BLaER1 treated with 17β-estradiol and CSF1 and Interleukin-3, amounts not matched to agents 10 nM and 100 nM (cell line): ENCODE measurements at regions not wholly inside any gene's neighbourhood (a gene's known extent, or its start where the extent isn't known, plus 50 kb on each side); places are given as distances from the start of the nearest gene placed in this dataset.
A peak's percentile ranks its signal among the peaks of the same experiment; 100 is the strongest.

ENCODE experiments used
- H3K27ac ChIP-seq, 11 experiments: shearing (Covaris generic); formaldehyde crosslinking; 2 replicates each; pipeline ENCODE4 v1.8.1; 2022
- H3K27me3 ChIP-seq, 11 experiments: shearing (Covaris generic); formaldehyde crosslinking; 2 replicates each; pipeline ENCODE4 v1.8.1; 2022
- H3K36me3 ChIP-seq, 11 experiments: shearing (Covaris generic); formaldehyde crosslinking; 2 replicates each; pipeline ENCODE4 v1.8.1; 2022
- H3K4me1 ChIP-seq, 10 experiments: shearing (Covaris generic); formaldehyde crosslinking; 2 replicates each; pipeline ENCODE4 v1.8.1; 2022
- H3K4me2 ChIP-seq, 11 experiments: shearing (Covaris generic); formaldehyde crosslinking; 2 replicates each; pipeline ENCODE4 v1.8.1; 2022
- H3K4me3 ChIP-seq, 10 experiments: shearing (Covaris generic); formaldehyde crosslinking; 2 replicates each; pipeline ENCODE4 v1.8.1; 2022
- H3K9ac ChIP-seq, 11 experiments: shearing (Covaris generic); formaldehyde crosslinking; 2 replicates each; pipeline ENCODE4 v1.8.1; 2022
- H3K9me3 ChIP-seq, 11 experiments: shearing (Covaris generic); formaldehyde crosslinking; replicated peaks in 1 of 11; 2 replicates each; pipeline ENCODE4 v1.8.1; 2022
- H4K20me1 ChIP-seq, 11 experiments: shearing (Covaris generic); formaldehyde crosslinking; 2 replicates each; pipeline ENCODE4 v1.8.1; 2022
- Cebpa-rat ChIP-seq, 11 experiments: shearing (Covaris generic); IDR thresholded peaks; 2 replicates each; pipeline ENCODE4 v1.8.1; 2022

DNA sequence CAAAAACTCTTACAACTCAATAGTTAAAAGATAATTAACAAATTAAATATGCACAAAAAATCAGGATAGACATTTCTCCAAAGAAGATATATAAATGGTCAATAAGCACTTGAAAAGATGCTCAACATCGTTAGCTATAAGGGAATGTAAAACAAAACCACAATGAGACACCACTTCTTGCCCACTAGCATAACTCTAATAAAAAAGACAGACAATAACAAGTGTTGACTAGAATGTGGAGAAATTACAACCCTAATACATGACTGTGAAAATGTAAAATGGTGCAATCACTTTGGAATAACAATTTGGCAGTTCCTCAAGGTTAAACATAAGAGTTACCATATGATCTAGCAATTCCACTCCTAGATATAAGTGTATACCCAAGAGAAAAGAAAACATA, 74.3 kb upstream of the PCGF5 start:
- Histone ChIP-seq H3K27me3 (no peaks in the 10 kb centered on the region), H4K20me1 (no peaks in the 10 kb centered on the region), H3K9ac (no peak overlapping the region), H3K4me3 (no peak overlapping the region), H3K9me3 (no peaks in the 10 kb centered on the region), H3K4me1 (peaks cover 0 to 6% (median 0%) of the 10 kb centered on the region in 10 experiments; a peak in 2 of 20 replicates), H3K4me2 (no peak overlapping the region), H3K27ac (no peak overlapping the region), H3K36me3 (no peaks in the 10 kb centered on the region)
- no peak for TF ChIP-seq Cebpa-rat (IDR thresholded peaks at IDR 0.05)

DNA sequence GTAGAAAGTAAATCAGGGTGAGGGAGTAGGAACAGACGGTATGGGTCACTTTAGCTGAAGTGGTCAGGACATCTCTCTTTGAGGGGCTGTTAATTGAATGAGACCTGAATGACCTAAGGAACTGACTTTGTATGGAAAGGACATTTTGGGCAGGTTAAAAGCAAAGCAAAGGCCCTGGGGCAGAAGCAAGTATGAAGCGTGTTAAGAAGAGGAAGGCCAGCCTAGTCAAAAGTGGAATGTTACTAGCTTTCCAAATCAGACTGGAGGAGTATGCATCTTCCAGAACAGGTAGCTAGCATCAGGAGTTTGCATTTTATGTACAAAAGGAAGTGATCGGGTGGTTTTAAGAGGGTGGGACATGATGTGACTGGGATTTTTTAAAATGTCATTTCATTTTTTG, 70.9 kb upstream of the PCGF5 start:
- H3K27me3 ChIP-seq = no peaks in the 10 kb centered on the region
- H3K4me2 ChIP-seq = no peak overlapping the region

DNA sequence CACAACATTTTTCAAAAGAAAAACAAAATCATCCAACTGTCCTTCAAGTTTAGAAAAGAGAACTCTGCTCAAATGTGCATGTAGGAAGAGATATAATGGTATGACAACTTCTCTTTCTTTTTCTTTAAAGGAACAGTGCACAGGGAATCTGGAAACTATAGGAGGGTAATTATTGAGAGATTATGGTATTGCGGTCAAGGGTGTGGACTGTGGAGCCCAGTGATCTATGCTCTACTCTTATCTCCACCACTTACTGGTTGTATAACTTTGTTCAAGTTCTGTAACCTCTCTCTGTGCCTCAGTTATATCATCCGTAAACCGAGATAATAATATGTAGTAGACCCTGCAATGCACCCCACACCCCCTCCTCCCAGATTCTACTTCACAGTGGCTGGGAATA, 69.8 kb upstream of the PCGF5 start:
- Histone ChIP-seq H3K27ac (no peak overlapping the region), H3K9ac (no peak overlapping the region), H3K4me2 (no peak overlapping the region), H3K9me3 (peaks cover 0 to 9% (median 0%) of the 10 kb centered on the region in 11 experiments; a peak in 7 of 22 replicates), H3K36me3 (no peaks in the 10 kb centered on the region), H4K20me1 (no peaks in the 10 kb centered on the region), H3K27me3 (no peaks in the 10 kb centered on the region), H3K4me3 (no peak overlapping the region), H3K4me1 (0 out of 20 replicates have a peak, but pooled peaks cover 0 to 6% (median 0%) of the 10 kb centered on the region in 10 experiments)
- TF ChIP-seq Cebpa-rat (IDR thresholded peaks at IDR 0.05) = no peak

More for the DNA sequence above, 70.9 kb upstream of the PCGF5 start:
- no peak overlapping the region for H3K4me3 ChIP-seq
- H3K9ac ChIP-seq = no peak overlapping the region
- peaks cover 0 to 9% (median 0%) of the 10 kb centered on the region in 11 experiments; a peak in 7 of 22 replicates for H3K9me3 ChIP-seq
- no peaks in the 10 kb centered on the region for H3K36me3 ChIP-seq
- no peak for TF ChIP-seq Cebpa-rat (IDR thresholded peaks at IDR 0.05)
- H3K27ac ChIP-seq = no peak overlapping the region
- H3K4me1 ChIP-seq = 0 out of 20 replicates have a peak, but pooled peaks cover 0 to 6% (median 0%) of the 10 kb centered on the region in 10 experiments
- H4K20me1 ChIP-seq = no peaks in the 10 kb centered on the region

DNA sequence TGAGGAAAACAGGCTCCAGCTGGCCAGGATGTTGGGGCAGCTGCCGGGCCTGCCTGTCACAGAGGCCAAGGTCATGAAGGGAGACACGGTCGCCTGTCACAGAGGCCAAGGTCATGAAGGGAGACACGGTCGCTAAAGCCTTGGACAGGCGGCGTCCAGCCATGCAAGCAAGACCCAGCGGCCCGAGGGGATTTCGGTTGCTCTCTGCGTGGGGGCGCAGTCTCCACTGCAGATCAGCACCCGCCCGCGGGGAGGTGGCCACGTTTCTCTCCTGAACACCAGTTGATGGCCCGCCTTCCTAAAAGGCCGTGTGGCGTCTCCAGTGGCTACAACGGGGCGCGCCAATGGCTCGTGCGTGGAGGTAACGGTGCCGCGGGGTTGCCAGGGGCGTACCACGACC, 67.0 kb upstream of the PCGF5 start:
- Histone ChIP-seq H3K9me3 (peaks cover 0 to 9% (median 0%) of the 10 kb centered on the region in 11 experiments; a peak in 7 of 22 replicates), H3K27ac (no peak overlapping the region), H3K4me2 (no peak overlapping the region), H3K36me3 (no peaks in the 10 kb centered on the region), H3K27me3 (no peaks in the 10 kb centered on the region), H3K4me1 (peaks cover 0 to 8% (median 3%) of the 10 kb centered on the region in 10 experiments; a peak in 5 of 20 replicates), H3K4me3 (no peak overlapping the region), H3K9ac (no peak overlapping the region), H4K20me1 (no peaks in the 10 kb centered on the region)
- no peak for TF ChIP-seq Cebpa-rat (IDR thresholded peaks at IDR 0.05)

DNA sequence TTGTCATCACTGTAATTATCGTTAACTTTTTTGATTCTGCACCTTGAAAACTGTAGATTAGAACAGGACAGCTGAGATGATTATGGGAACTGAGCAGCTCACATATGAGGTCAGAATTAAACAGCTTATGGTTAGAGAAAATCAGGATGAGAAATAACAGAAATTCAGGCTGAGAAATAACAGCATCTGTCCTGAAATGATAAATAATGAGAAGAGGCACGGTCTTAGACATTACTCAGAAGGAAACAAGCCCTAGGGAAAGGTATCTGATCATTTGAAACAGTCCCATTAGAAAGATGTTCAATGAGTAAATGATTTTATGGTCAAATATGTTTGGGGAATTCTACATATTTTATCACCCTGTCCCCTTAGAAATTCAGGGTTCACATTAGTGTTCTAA, 65.6 kb upstream of the PCGF5 start:
- Histone ChIP-seq H3K4me3 (no peak overlapping the region), H3K36me3 (no peaks in the 10 kb centered on the region), H3K27ac (no peak overlapping the region), H3K4me2 (no peak overlapping the region), H3K4me1 (peaks cover 0 to 8% (median 3%) of the 10 kb centered on the region in 10 experiments; a peak in 5 of 20 replicates), H4K20me1 (no peaks in the 10 kb centered on the region), H3K9ac (no peak overlapping the region), H3K27me3 (no peaks in the 10 kb centered on the region), H3K9me3 (peaks cover 0 to 9% (median 0%) of the 10 kb centered on the region in 11 experiments; a peak in 7 of 22 replicates)
- TF ChIP-seq Cebpa-rat (IDR thresholded peaks at IDR 0.05) = no peak

DNA sequence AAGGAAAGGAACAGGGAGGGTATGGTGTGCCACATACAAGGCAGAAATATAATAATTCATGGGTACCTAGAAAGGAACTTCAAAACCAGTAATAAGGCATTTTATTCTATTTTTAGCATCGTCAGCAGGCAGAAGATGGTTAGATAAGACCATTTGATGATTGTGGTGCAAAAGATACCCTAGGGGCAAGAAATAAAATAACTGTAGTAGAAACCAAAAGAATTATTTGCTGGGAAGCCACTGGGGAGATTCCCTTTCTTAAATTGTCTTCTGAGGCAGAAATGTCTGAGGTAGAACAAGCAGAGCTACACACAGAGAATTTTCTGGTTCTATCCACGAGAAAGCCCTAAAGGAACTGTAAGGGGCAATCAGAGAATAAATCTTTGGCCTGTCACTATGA, 64.3 kb upstream of the PCGF5 start:
- Histone ChIP-seq H3K27me3 (no peaks in the 10 kb centered on the region), H4K20me1 (no peaks in the 10 kb centered on the region), H3K36me3 (no peaks in the 10 kb centered on the region), H3K4me2 (peak overlapping the region in 6 of 11 experiments; percentile 10 to 47 (median 34); a peak in 8 of 22 replicates), H3K9ac (no peak overlapping the region), H3K4me1 (peaks cover 0 to 8% (median 3%) of the 10 kb centered on the region in 10 experiments; a peak in 5 of 20 replicates), H3K4me3 (no peak overlapping the region), H3K27ac (no peak overlapping the region), H3K9me3 (peaks cover 0 to 9% (median 0%) of the 10 kb centered on the region in 11 experiments; a peak in 7 of 22 replicates)
- no peak for TF ChIP-seq Cebpa-rat (IDR thresholded peaks at IDR 0.05)

DNA sequence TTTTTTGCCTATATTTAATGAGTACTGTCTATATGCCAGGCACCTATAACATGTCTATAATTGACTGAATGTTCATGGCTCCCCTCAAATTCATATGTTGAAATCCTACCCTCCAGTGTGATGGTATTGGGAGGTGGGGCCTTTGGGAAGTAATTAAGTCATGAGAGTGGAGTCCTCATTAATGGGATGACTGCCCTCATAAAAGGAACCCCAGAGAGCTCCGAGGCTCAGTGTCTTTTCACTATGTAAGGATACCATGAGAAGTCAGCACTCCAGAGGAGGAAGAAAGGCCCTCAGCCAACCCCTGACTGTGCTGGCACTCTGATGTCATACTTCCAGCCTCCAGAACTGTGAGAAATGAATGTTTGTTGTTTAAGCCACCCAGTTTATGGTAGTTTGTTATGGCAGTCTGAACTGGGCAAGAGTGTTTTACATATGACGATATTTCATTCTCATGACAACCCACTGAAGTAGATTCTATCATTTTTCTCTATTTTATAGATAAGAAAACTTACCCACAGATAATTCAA, 61.1 kb upstream of the PCGF5 start:
- no peaks in the 10 kb centered on the region for H3K36me3 ChIP-seq
- no peaks in the 10 kb centered on the region for H3K9me3 ChIP-seq
- TF ChIP-seq Cebpa-rat (IDR thresholded peaks at IDR 0.05) = no peak
- H3K27me3 ChIP-seq = peaks cover 0 to 9% (median 6%) of the 10 kb centered on the region in 11 experiments; a peak in 9 of 22 replicates
- H3K9ac ChIP-seq = no peak overlapping the region
- no peak overlapping the region for H3K27ac ChIP-seq
- H3K4me3 ChIP-seq = no peak overlapping the region
- 0 out of 22 replicates have a peak overlapping the region, but pooled peaks of 1 of the 11 experiments have one; percentile 21 for H3K4me2 ChIP-seq
- H4K20me1 ChIP-seq = peaks cover 0 to 8% (median 0%) of the 10 kb centered on the region in 11 experiments; a peak in 4 of 22 replicates
- peaks cover 6 to 20% (median 11%) of the 10 kb centered on the region in 10 experiments; a peak in 15 of 20 replicates for H3K4me1 ChIP-seq

DNA sequence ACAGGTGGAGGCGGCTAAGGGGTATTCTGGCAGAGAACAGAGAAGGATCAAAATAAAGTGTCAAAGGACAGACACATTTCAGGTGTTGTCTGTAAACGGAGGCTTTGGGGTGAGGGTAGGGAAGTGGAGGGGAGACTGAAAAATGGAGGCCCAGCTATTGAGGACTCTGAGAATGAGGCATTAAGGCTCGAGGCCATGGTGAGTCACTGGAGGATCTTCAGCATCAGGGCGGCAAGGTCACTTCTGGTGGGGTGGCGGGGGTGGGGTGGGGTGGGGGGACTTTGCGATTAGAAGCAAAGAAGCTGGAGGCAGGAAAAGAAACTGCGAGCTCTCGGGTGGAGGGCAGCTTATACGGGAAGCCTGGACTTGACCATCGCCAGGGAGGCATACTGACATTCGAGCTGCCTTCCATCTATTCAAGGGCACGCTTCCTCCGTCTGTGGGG, 58.4 kb upstream of the PCGF5 start:
- no peak for TF ChIP-seq Cebpa-rat (IDR thresholded peaks at IDR 0.05)
- Histone ChIP-seq H3K36me3 (no peaks in the 10 kb centered on the region), H3K4me3 (peak overlapping the region; percentile 69 to 94 (median 83)), H3K27me3 (peaks cover 0 to 14% (median 9%) of the 10 kb centered on the region in 11 experiments; a peak in 9 of 22 replicates), H4K20me1 (peaks cover 0 to 30% (median 0%) of the 10 kb centered on the region in 11 experiments; a peak in 8 of 22 replicates), H3K9me3 (no peaks in the 10 kb centered on the region), H3K4me2 (peak overlapping the region; percentile 77 to 98 (median 93)), H3K27ac (peak overlapping the region; percentile 57 to 95 (median 88); a peak in 20 of 22 replicates), H3K4me1 (peaks cover 4 to 21% (median 8%) of the 10 kb centered on the region in 10 experiments; a peak in 14 of 20 replicates), H3K9ac (peak overlapping the region; percentile 81 to 98 (median 89))

DNA sequence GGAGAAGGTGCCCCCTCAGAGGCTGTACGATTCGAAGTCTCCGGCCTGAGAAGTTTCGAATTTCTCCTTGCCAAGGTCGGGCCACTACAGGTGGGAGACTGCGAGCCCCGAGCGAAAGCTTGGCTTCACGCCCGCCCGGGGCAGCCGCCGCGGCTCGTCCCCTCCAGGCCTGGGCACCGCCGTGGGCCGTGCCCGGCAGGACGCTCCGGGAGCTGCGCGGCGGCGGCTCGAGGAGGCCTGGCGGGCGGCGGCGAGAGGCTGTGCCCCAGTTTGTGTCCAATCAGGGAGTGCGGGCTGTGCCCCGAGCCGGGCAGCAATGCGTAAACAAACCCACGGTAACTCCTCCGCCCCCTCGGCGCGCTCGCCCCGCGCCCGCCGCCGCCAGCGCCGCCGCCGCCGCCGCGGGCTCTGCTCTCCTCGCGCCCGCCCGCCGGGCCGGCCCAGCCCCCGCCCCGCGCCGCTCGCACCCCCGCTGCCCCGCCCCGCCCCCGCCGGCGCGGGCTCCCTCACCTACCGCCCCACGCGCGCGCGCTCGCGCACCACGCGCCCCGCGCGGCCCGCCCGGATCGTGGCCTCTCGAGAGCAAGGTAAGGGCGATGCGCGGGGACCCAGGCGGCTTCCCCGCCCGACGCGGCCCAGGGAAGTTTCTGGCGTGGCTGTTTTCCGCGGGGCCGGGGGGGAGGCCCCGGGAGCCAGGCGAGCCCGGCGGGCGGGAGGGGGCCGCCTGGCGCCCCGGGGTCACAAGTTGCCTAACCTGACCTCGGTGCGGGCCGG, 57.8 kb upstream of the PCGF5 start:
- peak overlapping the region; percentile 69 to 94 (median 83) for H3K4me3 ChIP-seq
- peaks cover 0 to 30% (median 0%) of the 10 kb centered on the region in 11 experiments; a peak in 8 of 22 replicates for H4K20me1 ChIP-seq
- peak overlapping the region; percentile 81 to 98 (median 89) for H3K9ac ChIP-seq
- no peaks in the 10 kb centered on the region for H3K36me3 ChIP-seq
- TF ChIP-seq Cebpa-rat (IDR thresholded peaks at IDR 0.05) = no peak
- no peaks in the 10 kb centered on the region for H3K9me3 ChIP-seq
- peak overlapping the region; percentile 86 to 98 (median 93) for H3K4me2 ChIP-seq
- H3K4me1 ChIP-seq = peaks cover 4 to 21% (median 8%) of the 10 kb centered on the region in 10 experiments; a peak in 14 of 20 replicates
- H3K27ac ChIP-seq = peak overlapping the region; percentile 79 to 95 (median 88)
- H3K27me3 ChIP-seq = peaks cover 0 to 14% (median 9%) of the 10 kb centered on the region in 11 experiments; a peak in 9 of 22 replicates
